Mucosa of rectum (tissue), 2 donors: ENCODE measurements at regions not wholly inside any gene's neighbourhood (a gene's known extent, or its start where the extent isn't known, plus 50 kb on each side); places are given as distances from the start of the nearest gene placed in this dataset.
"Not testable (repeated sequence)": the region's sequence is repeated elsewhere in the genome, so short reads cannot be mapped to it uniquely, and the experiment has no call there.

Experiments
- H3K27ac ChIP-seq, 2 donors: one replicate each; pipeline ENCODE4 v1.7.0; 2013; ENCODE audit warnings: inconsistent platforms in 2 of 2, low read depth in 2 of 2, low read length in 2 of 2
- H3K27me3 ChIP-seq, 2 donors: one replicate each; pipeline ENCODE4 v1.7.0; 2013; ENCODE audit warnings: low read length in 2 of 2; ENCODE audit not compliant: control insufficient read depth in 2 of 2, insufficient read depth in 2 of 2
- H3K36me3 ChIP-seq, 2 donors: one replicate each; pipeline ENCODE4 v1.7.0; 2013; ENCODE audit warnings: low read length in 2 of 2; ENCODE audit not compliant: control insufficient read depth in 2 of 2, insufficient read depth in 2 of 2
- H3K4me1 ChIP-seq, 2 donors: one replicate each; pipeline ENCODE4 v1.7.0; 2013; ENCODE audit warnings: low read length in 2 of 2, mild to moderate bottlenecking in 1 of 2; ENCODE audit not compliant: control insufficient read depth in 2 of 2, insufficient read depth in 2 of 2
- H3K4me3 ChIP-seq, 2 donors: one replicate each; pipeline ENCODE4 v1.7.0; 2013; ENCODE audit warnings: low read length in 2 of 2
- H3K9ac ChIP-seq, 2 donors: one replicate each; pipeline ENCODE4 v1.7.0; 2013; ENCODE audit warnings: low read length in 2 of 2, low read depth in 1 of 2, mild to moderate bottlenecking in 1 of 2
- H3K9me3 ChIP-seq, 2 donors: one replicate each; pipeline ENCODE4 v1.7.0; 2013; ENCODE audit warnings: low read length in 2 of 2; ENCODE audit not compliant: control insufficient read depth in 2 of 2
- donor health status: healthy.
- donor health status: Normal muscosa, but diverticular disease.

DNA sequence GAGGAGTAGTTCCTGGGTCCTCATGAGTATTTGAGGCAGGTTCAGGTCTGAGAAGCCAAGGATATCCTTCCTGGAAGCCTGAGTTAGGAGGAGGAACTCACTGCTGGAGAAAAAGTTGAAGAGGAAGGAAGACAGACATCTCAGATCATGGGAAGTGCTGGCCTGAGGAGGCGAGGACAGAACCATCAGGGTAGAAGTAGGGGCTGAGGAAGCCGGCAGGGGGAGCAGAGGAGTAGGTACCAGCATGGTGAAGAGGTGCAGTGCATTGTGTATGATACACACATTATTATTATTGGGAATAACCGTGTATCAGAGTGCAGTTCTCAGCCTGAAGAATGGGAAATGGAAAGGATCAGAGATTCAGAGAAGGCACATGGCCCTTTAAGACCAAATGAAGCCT is 103.2 kb upstream of the PRB2 start:
- H3K9me3 ChIP-seq, H3K4me1 ChIP-seq, H3K27ac ChIP-seq, H3K36me3 ChIP-seq, H3K4me3 ChIP-seq, H3K27me3 ChIP-seq, H3K9ac ChIP-seq: not testable (repeated sequence)

GRCh38 chr12:11499806-11500187 is 104.4 kb upstream of the PRB2 start:
- Histone ChIP-seq H3K36me3 (no peaks in the 10 kb centered on the region), H3K4me3 (no peak overlapping the region), H3K27me3 (no peaks in the 10 kb centered on the region), H3K9me3 (no peaks in the 10 kb centered on the region), H3K9ac (no peak overlapping the region), H3K27ac (no peak overlapping the region), H3K4me1 (no peaks in the 10 kb centered on the region)

- Histone ChIP-seq H3K4me3 (no peak overlapping the region), H3K27me3 (no peaks in the 10 kb centered on the region), H3K36me3 (no peaks in the 10 kb centered on the region), H3K4me1 (no peaks in the 10 kb centered on the region), H3K27ac (no peak overlapping the region), H3K9ac (no peak overlapping the region), H3K9me3 (no peaks in the 10 kb centered on the region)
Observed at GRCh38 chr12:11500188-11500860, 105.0 kb upstream of the PRB2 start.

DNA sequence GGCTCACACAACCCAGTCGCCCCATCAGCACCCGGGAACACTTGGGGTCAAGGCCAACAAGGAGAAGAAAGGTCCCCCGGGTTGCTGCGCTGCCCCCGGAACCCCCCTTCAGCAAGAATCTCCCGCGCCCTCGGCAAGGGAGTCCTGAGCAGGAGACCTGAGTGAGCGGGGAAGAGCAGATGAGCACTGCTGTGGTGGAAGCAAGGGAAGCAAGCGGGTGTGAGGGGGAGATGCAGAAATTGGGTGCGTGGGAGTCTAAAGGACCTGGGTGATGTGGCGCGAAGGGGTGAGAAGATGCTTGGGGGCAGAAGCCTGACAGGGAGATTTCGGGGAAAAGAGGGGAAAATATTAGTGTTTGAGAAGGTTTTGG is 105.5 kb upstream of the PRB2 start:
- Histone ChIP-seq H3K4me3 (no peak overlapping the region), H3K9ac (no peak overlapping the region)

DNA sequence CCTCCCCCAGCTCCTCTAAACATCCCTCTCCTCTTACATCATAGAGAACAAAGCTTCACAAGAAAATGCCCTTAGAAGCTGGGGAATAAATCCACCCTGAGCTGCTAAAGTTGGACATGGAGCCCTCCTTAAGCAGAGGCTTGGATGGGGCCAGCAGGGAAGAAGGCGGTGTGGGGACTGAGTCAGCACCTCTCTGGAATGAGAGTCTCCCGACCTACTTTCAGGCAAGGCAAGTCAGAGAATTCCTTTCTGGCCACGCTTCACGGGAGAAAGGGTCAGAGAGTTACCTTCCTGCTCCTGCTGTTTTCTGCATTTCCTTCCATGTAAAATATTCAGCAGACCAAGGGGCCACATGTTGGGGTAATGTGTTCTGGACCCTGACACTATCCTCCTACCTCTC is 113.3 kb upstream of the PRB2 start:
- Histone ChIP-seq H3K9ac (no peak overlapping the region), H3K27ac (no peak overlapping the region), H3K27me3 (no peaks in the 10 kb centered on the region), H3K9me3 (no peaks in the 10 kb centered on the region), H3K36me3 (no peaks in the 10 kb centered on the region), H3K4me1 (no peaks in the 10 kb centered on the region), H3K4me3 (no peak overlapping the region)

More for the DNA sequence above, 105.5 kb upstream of the PRB2 start:
- Histone ChIP-seq H3K27ac (no peak overlapping the region), H3K4me1 (no peaks in the 10 kb centered on the region), H3K36me3 (no peaks in the 10 kb centered on the region), H3K9me3 (no peaks in the 10 kb centered on the region), H3K27me3 (no peaks in the 10 kb centered on the region)

- H3K36me3 ChIP-seq, result no peaks in the 10 kb centered on the region
- H3K27ac ChIP-seq, result no peak overlapping the region
- H3K27me3 ChIP-seq, result no peaks in the 10 kb centered on the region
- H3K4me3 ChIP-seq, result no peak overlapping the region
- no peaks in the 10 kb centered on the region for H3K4me1 ChIP-seq
- H3K9ac ChIP-seq, result no peak overlapping the region
- H3K9me3 ChIP-seq, result no peaks in the 10 kb centered on the region
Observed at GRCh38 chr12:11509326-11509725, 114.0 kb upstream of the PRB2 start.

DNA sequence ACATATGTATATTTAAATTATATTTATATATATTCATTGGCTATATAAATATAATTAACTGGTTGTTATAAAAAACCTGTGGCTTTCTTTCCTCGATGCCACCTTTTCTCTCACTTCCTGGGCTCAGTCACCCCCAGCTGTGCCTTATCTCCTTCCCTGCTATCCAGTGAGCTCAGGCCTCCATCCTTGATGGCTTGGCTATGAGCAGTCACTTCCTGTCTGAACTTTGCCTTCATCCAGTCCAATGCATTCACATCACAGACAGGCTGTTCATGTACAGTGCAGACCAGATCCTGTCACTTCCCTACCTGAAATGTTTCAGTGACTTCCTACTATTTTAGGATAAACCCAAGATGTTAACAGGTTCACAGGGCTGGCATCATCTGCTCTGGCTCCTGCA is 115.3 kb upstream of the PRB2 start:
- H3K4me3 ChIP-seq, result no peak overlapping the region
- H3K27ac ChIP-seq, result no peak overlapping the region
- H3K9ac ChIP-seq, result no peak overlapping the region
- H3K36me3 ChIP-seq, result no peaks in the 10 kb centered on the region
- no peaks in the 10 kb centered on the region for H3K27me3 ChIP-seq
- no peaks in the 10 kb centered on the region for H3K9me3 ChIP-seq
- H3K4me1 ChIP-seq, result no peaks in the 10 kb centered on the region

DNA sequence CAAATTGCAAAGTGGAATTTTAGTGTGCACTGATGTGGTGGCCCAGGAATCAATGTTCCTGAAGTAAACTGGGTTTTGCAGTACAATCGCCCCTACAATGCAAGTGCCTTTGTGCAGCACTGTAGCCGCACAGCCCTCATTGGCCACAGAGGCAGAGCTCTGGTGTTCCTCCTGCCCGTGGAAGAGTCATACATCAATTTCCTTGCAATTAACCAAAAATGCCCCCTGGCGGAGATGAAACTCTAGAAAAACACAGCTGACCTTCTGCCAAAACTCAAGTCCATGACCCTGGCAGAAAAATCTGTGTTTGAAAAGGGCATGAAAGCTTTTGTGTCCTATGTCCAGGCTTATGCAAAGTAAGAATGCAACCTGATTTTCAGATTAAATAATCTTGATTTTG is 117.9 kb upstream of the PRB2 start:
- Histone ChIP-seq H3K27me3 (no peaks in the 10 kb centered on the region), H3K9me3 (no peaks in the 10 kb centered on the region), H3K4me1 (no peaks in the 10 kb centered on the region), H3K36me3 (no peaks in the 10 kb centered on the region), H3K4me3 (no peak overlapping the region), H3K27ac (no peak overlapping the region), H3K9ac (no peak overlapping the region)

DNA sequence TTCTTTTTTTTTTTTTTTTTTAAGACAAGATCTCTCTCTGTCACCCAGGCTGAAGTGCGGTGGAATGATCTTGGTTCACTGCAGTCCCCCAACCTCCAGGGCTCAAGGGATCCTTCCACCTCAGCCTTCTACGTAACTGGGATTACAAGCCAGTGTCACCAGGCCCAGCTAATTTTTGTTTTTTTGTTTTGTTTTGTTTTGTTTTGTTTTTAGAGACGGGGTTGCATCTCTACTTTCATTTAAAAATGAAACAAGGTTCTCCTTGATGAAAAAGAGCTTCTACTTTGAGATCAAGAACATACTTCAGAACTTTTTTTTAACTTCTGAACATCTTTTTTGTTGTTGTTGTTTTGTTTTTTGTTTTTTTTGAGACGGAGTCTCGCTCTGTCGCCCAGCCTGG is 121.7 kb upstream of the PRB2 start:
- Histone ChIP-seq H3K9me3 (no peaks in the 10 kb centered on the region), H3K4me1 (no peaks in the 10 kb centered on the region), H3K27ac (no peak overlapping the region), H3K4me3 (no peak overlapping the region), H3K9ac (no peak overlapping the region), H3K36me3 (no peaks in the 10 kb centered on the region), H3K27me3 (no peaks in the 10 kb centered on the region)

DNA sequence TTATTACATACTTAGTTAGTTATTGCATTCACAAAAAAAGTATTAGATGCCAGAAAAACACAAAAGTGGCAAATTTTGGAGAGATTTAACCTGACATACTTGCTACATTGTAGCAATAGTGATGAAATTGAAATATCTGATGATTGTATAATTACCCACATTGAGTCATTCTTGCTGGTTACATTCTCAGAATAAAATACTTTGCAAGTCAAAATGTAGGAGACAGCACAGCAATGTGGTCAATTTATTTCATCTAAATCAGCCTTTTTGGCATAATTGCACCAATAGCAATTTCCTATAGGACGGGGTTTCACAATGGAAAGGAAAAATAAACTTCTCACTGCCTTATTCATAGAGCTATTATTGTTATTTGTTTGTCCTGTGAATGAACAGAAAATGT is 125.0 kb upstream of the ETV6 start:
- no peaks in the 10 kb centered on the region for H3K36me3 ChIP-seq
- no peak overlapping the region for H3K27ac ChIP-seq
- no peaks in the 10 kb centered on the region for H3K4me1 ChIP-seq
- H3K4me3 ChIP-seq, result no peak overlapping the region
- no peaks in the 10 kb centered on the region for H3K9me3 ChIP-seq
- H3K9ac ChIP-seq, result no peak overlapping the region
- H3K27me3 ChIP-seq, result no peaks in the 10 kb centered on the region

- Histone ChIP-seq H3K9me3 (no peaks in the 10 kb centered on the region), H3K27me3 (no peaks in the 10 kb centered on the region), H3K27ac (no peak overlapping the region), H3K4me3 (no peak overlapping the region), H3K4me1 (no peaks in the 10 kb centered on the region), H3K36me3 (no peaks in the 10 kb centered on the region), H3K9ac (no peak overlapping the region)
Observed at GRCh38 chr12:11534064-11534463, 115.4 kb upstream of the ETV6 start.
